GM21717 (cell line): ENCODE measurements at regions not wholly inside any gene's neighbourhood (a gene's known extent, or its start where the extent isn't known, plus 50 kb on each side); places are given as distances from the start of the nearest gene placed in this dataset.

Source experiments
- ATAC-seq: cut with Tn5 transposase; IDR thresholded peaks from one replicate; pipeline ENCODE4 v1.9.1; 2021; ENCODE audit warnings: mild to moderate bottlenecking, moderate library complexity; ENCODE audit not compliant: unreplicated experiment

DNA sequence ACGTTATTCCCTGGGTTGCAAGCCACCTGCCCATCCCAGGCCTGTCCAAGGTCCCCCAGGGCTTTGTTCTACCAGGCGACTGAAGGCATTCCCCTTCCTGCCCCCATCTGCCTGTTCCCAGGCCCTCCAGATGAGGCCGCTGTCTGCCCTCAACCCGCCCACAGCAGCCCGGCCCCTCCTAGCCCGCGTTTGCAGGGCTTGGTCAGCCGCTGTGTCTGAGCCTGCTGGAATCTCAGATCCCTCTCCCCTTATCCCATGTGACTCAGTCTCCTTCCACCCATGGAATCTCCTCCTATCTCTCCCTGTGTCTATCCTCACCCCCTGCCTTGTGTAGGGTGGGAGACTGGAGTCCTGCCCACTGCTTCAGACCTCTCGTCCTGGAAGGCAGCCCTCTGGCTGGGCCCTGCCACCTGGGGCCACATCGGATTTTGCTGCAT, 186.0 kb upstream of the TNRC6C start:
- no peak for ATAC-seq

DNA sequence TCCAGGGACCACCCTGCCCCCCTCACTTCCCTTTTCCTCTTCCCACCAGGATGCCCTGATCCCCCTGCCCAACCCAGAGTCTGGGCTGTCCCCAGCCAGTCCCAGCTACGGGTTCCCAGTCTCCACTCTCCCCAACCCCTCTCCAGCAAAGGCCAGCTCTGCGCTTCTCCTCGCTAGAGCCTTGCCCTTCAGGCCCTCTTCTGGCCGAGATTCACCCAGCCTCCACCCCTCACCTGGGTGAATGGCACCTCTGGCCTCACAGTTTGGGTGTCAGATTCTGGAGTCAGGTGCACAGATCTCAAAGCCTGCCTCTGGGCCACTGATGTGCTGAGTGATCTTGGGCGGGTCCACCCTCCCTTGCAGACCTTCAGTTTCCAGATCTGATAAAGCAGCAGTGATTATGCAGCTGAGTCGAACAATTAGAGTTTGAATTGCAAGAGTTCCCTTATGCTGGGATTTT, 185.6 kb upstream of the TNRC6C start:
- ATAC-seq, result no peak

DNA sequence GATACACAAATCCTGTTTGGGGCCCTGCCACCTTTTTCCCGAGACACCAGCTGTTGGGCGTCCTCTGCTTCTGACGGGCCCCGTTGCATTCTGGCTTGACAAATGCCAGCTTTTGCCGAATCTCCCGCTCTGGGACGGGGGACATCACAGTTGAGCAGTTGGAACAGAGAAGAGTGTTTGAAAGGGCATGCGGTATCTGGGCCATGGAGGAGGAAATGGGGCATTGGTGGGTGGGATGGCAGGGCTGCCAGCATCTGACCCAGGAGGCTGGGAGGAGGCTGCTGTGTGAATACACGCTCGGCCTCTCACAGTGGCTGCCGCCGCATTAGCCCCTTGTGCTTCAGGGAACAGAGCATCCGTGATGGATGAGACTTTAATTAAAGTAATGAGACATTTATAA, 184.3 kb upstream of the TNRC6C start:
- ATAC-seq, result no peak

DNA sequence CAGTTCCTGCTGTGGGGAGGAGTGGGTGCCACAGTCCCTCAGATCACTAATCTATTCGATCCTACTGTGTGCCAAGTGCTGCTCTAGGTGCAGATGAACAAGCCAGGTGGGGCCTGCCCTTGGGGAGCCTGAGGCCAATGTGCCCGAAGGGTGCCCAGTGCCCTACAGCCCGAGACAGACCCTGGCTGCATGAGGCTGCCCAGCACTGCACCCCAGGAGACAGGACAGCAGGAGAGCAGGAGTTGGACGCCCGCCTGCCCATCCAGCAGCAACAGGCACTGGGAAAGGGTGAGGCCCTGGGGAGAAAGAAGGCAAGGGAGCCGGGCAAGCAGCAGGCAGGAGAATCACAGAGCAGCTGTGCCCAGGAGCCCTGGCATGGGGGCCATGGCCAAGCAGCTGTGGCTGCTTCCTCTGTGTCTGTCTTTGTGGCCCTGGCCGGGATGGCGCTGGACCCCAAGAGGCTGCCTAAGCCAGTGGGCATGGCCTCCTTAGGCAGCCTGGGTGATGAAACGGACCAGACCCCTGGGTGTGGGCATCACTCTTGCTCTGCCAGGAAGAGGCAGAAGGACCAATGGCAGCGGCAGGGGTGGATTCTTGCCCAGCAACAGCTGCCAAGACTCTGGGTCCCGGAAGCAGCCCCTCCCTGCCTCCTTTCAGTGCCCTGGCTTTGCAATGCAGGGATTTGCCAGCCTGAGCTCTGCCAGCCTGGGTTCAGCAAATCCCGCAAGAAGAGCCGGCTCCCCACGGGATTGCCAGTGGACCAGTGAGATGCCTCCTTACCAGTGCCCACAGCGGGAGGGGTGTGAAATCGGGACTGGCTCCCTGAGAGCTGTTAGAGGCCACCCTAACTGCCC, 179.6 kb upstream of the TNRC6C start:
- ATAC-seq, result no peak

DNA sequence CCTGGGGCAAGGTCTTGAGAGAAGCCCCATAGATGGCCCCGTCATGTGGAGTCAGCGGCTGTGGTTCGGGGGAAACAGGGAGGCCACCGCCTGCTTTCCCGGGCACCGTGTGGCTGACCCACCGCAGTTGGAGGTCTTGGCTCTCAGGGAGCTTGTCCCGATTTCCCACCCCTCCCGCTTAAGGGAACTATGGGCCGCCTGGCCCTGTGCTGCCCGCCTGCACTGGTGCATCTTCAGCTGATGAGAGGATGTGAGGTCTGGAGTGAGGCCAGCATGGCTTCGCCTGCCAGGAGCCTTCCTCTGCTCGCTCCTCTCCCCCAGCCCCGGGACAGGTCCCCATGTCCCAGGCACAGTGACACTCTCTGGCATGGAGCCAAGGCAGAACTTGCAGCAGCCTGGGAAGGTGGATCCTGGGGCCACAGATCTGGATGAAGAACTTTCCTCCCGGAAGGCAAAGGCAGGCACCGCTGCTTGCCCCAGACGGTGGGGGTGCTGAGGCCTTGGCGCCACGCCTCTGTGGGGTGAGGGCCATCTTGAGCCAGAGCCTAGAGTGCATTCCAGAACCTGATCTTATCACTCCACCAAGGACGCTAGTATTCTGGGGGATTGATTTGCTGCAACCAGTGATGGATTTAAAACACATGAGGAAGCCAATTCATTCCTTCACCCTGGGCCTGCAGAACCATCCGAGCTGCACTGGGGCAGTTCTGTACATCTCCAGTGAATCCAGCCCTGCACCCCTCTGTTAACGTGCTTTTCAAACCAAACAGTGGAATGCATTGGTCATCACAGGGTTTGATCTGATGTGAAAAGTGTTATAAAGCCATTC, 178.6 kb upstream of the TNRC6C start:
- no peak for ATAC-seq

DNA sequence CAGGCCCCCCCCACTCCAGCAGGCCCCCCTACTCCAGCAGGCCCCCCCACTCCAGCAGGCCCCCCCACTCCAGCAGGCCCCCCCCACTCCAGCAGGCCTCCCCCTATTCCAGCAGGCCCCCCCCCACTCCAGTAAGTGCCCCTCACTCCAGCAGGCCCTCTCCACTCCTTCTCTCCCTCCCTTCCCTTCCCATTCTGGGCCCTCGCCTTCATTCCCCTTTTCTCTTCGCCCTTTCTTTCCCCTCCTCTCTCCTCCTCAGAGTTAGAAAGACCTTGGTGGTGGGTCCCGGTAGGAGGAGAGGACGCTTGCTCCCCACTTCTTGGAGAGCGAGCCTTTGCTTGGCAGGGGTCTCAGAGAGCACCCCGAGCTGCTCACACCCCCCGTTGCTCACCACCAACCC, 177.0 kb upstream of the TNRC6C start:
- ATAC-seq, result no peak

DNA sequence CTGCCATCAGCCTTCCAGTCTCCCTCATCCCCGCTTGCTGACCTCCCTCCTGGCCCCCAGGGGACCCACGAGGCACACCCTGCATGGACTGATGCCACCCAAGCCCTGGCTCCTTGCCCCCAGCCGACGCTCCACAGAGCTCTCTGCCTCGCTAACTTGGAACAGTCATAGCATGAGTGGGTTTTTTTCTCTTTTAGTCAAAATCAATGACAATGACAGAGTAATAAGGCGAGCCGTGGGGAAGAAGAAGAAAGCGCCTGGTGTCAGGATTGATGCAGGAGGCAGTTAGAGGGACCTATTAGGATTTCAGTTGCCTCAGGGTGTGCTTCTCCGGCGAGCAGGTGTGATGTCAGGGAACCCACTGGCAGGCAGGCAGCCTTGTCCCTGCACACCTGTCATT, 176.3 kb upstream of the TNRC6C start:
- no peak for ATAC-seq

DNA sequence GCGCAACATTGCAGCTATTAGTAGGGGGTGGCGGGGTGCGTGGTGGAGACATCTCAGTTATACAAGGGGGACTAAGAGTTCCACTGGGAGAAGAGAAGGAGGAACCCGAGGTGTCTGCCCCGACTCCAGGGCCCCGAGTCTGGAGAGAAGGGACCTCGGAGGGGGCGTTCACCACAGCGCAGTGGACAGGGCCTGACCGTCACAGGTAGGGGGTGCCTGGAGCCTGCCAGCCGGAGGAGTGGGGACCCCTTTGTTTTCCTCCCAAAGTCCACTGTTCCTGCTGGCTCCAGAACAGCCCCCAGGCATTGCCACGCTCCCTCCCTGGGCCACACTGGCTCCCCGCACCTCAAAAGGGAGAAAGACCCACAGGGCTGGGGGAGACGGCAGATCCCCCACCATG, 175.9 kb upstream of the TNRC6C start:
- ATAC-seq, result no peak

DNA sequence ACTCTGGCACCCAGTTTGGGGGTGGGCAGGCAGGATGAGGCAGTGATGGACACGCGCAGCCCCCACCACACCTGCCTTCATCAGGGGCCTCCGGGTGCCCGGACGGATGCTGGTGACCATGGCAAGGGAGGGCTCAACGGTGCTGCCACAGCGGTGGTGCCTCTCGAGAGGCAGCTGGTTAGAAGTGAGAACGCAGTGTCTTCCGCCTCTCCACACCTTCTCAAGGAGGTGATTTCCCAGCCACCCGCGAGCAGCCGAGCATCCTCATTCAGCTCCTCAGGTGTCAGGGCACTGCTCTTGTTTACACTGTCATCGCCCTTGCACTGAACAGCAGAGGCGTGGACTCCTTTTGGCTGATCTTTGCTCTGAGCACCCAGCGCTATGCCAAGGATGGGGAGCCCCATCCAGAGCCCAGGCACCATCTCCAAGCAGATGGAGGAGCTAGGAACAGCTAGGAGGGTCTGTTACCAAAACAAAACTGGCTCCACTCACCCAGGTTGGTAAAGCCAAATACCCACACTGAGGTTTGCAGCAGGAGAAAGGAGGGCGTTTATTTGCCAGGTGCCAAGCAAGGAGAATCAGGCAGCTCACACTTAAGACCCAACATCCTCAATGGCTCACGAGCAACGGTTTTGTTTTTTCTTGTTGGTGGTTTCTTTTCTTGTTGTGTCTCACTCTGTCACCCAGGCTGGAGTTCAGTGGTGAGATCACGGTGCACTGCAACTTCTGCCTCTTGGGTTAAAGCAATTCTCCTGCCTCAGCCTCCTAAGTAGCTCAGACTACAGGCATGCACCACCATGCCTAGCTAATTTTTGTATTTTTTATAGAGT, 174.3 kb upstream of the TNRC6C start:
- ATAC-seq, result no peak

DNA sequence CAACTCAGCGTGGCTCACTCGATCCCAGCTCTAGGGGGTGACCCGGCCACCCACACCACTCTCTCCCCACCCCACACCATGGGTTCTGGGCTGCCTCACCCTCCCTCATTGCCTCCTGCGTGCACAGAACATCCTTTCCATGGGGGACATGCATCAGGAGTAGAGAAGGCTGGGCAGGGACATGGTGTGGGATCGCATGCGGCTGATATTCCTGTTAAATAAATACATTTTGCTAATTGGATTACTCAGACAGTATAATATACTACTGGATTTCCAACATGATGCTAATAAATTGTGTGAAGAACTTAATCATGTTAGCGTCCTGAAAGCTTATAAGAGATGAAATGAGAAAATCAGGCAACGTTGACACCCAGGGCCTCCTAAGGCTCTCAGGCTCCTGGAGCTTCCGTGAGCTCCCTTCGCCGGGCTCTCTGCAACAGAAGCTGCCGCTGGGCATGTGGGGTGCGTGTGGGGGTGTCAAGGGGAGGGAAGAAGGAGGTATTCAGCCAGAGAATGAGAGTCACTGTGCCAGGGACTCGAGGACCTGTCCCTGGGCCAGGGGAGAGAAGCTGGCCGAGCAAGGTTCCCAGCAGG, 173.1 kb upstream of the TNRC6C start:
- no peak for ATAC-seq

DNA sequence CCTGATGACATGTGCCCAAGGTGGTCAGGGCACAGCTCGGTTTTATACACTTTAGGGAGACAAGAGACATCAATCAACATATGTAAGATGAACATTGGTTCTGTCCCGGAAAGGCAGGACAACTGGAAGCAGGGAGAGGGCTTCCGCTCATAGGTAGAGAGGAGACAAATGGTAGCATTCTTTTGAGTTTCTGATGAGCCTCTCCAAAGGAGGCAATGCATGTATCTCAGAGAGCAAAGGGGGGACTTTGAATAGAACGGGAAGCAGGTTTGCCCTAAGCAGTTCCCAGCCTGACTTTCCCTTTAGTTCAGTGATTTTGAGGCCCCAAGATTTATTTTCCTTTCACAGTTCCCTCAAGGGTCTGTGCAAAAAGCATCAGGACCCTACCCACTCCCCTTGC, 172.4 kb upstream of the TNRC6C start:
- ATAC-seq, result no peak

DNA sequence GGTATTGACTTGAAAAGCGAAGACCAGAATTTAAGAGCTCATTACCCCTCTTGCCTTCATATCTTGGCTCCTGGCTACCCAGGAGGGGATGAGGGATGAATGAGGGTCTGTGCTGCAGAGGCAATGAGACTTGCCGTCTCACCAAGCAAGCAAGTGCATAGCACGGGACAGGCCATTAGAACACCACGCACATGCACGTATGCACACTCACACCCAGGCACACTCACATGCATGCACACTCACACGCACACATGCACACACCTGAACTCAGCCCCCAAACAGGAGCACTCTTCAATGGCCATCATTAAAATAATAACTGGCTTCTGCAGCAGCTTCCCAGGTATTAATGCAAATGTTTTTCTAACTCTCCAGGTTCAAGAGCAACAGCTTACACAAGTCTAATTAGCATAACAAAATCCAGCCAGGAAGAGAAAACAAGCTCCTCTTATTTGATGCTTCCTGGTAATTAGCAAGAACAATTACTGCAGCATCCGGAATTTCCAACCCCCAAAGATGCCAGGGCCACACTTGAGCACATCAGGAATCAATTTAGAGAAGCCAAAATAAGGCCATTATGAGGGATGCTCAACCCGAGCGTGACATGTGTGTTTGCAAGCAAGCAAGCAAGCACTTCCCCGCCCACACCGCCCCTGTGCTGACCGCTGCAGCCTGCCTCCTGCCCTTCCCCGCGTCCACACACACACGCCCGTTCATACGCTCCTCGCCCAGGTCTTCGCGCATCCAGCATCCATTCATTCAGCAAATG, 171.6 kb upstream of the TNRC6C start:
- no peak for ATAC-seq

DNA sequence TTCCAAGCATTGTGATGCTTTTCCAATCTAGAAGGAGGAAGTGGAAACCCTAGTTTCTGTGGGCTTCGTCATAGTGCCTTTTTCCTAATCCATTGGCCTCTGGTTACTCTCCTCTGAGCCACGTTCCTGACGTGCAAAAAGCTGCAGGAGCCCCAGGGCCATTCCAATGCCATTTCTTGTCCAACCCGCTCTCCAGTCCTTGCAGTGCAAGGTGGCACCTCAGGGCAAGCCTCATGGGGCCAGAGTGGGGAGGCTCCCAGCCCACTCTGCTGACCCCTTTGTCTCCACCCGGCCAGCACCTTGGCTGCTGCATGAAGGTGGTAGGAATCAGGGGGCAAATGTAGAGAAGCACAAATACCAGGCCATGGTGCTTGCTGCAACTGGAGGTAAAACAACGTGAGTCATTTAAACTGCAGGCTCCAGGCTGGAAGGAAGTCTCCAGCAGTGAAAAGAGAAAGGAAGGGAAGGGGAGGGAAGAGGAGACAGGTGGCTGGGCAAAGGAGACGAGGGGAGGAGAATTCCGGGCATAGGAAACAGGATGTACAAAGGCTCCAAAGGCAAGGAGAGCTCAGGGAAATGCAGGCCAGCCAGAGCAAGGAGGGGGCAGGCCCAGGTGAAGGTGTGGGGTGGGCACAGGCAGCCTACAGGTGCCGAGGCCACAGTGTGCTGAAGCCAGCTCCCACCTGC, 168.2 kb upstream of the TNRC6C start:
- no peak for ATAC-seq

DNA sequence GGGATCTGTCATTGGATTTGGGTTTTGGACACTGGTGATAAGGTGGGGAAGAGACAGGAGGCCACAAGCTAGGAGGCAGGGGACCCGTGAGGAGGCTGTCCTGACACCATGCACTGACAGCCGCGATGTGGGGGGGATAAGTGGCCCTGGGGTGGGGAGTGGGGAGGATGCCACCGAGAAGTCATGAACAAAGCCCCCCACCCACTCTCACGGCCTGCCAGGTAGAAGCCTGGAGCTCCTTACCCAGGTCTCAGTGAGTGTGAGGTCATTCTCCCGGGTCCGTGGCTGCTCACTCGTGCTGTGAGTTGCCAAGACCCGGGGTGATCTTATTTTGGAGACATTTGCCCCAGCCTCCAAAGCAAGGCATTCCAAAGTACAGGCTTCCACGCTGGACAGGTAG, 165.9 kb upstream of the TNRC6C start:
- ATAC-seq, result no peak

DNA sequence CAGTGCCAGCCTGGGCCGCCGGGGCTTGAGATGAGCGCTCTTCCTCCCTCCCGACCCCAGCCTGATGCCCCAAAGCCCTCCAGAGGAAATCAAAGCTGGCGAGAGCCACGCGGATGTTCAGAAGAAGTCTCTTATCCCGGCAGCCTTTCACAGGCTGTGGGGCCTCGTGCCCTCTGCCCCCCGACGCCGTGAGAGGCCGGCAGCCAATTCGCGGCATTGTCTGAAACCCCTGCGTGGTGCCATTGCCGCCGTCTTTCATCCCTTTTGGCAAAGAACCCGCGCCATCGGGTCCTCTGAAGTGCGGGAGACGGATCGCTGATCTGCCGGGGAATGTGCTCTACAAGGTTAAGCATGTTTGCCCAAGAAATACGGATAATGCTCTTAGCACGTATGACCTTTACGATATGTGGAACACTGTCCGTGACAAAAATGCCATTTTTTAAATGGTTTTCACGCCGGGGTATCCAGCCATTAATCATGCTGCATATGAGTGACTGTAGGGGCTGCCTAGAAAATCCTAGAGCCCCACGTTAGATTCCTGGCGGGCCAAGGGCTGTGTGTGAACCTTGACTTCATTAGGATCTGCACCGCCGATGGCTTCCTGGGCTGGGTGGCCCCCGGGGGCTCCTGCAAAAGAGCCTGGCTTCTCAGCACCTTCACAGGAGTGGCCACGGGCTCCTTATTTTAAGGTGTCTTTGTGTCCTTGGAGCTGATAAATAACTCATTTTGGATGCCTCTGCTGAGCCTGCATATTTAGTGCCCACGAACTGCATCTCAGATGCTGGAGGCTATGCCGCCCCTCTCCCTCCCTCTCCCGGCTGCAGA, 165.1 kb upstream of the TNRC6C start:
- ATAC-seq, result no peak

DNA sequence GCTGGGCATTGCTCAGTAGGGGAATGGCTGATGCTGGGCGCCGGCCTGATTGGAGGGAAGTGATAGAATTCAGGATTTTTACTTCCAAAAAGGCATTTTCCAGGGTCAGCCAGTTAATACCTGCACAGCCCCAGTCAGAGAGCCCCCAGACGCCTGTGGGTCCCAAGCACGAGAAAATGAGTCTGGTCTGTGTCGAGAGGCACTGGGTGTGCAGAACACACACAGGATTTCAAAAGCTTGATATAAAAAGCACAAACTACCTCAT, 164.6 kb upstream of the TNRC6C start:
- no peak for ATAC-seq

DNA sequence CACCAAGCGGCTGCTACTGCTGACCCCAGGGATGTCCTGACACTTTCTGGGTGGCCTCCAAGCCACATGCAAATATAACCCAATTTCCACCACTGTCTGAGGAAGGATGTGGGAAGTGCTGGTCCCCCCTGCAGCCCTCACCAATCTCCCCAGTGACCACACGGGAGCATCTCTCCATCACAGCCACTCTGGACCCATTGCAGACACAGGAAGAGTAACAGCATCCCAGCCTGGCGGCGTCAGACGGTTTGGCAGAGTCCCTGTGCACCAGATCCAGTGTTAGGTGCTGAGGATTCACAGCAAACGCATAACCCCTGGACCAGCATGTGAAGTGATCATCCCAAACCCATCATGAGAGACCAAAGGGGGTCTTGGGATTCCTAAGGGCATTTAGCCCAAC, 163.7 kb upstream of the TNRC6C start:
- ATAC-seq, result no peak

DNA sequence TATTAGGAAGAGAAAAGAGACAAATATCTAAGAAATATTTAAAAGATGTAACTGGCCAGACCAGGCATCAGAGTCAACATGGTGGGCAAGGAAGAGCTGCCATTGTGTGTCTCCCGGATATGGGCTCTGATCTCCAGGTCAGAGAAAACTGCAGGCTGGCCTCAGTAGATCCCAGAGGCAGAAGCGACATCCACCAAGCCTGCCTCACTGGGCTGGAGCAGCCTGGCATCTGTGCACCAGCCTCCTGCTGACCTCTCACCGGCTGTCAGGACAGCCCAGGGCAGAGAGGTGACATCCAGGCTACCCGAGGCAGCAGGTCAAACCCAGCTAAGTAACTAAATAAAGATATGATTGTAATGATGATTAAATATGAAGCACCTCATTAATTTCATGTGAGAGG, 162.8 kb upstream of the TNRC6C start:
- no peak for ATAC-seq
